Tibial artery (tissue), 4 donors: ENCODE measurements at regions not wholly inside any gene's neighbourhood (a gene's known extent, or its start where the extent isn't known, plus 50 kb on each side); places are given as distances from the start of the nearest gene placed in this dataset.

Experiments used
- DNase-seq, 2 donors: peaks; one replicate each; pipeline ENCODE4 v3.0.0-alpha.2; 2019
- H3K27ac ChIP-seq, 2 donors: fragments of 200-600 bp; sonication (generic) in 1 of 2; 1 replicate in 1 of 2; 2 replicates in 1 of 2; pipeline ENCODE4 v1.5.1; 2018 to 2019; ENCODE audit warnings: mild to moderate bottlenecking in 1 of 2
- H3K27me3 ChIP-seq, 2 donors: fragments of 200-600 bp; sonication (generic) in 1 of 2; one replicate each; pipeline versions ENCODE4 v1.5.1 to v1.6.0; 2016 to 2019
- H3K36me3 ChIP-seq, 3 donors: fragments of 200-600 bp; sonication (generic) in 2 of 3; one replicate each; pipeline ENCODE4 v1.5.1; 2016 to 2019; ENCODE audit warnings: mild to moderate bottlenecking in 2 of 3
- H3K4me1 ChIP-seq, 4 donors: fragments of 200-600 bp; sonication (generic) in 2 of 4; 1 replicate in 3 of 4; 2 replicates in 1 of 4; pipeline ENCODE4 v1.5.1; 2016 to 2019
- H3K4me3 ChIP-seq, 2 donors: fragments of 200-600 bp; sonication (generic) in 1 of 2; 1 replicate in 1 of 2; 2 replicates in 1 of 2; pipeline ENCODE4 v1.5.1; 2018 to 2019; ENCODE audit warnings: mild to moderate bottlenecking in 2 of 2
- H3K9me3 ChIP-seq, 3 donors: fragments of 200-600 bp; sonication (generic) in 1 of 3; one replicate each; pipeline ENCODE4 v1.5.1; 2016 to 2019
- intact Hi-C: fragments of 100-400 bp; cut with DNase I; formaldehyde crosslinking; loops from one replicate; pipeline ENCODE4 v1.15.0; 2023; ENCODE audit warnings: low total_unique reads
- TF ChIP-seq, protein P1 (sequence below), 2 experiments: fragments of 200-600 bp in 1 of 2; fragments of 450-650 bp in 1 of 2; IDR thresholded peaks; one replicate each; pipeline ENCODE4 v1.5.1; 2017 to 2019; ENCODE audit warnings: antibody characterized with exemption in 2 of 2, mild to moderate bottlenecking in 1 of 2, moderate library complexity in 1 of 2

GRCh38 chr6:22471746-22472145 lies 97.6 kb upstream of the HDGFL1 start:
- Histone ChIP-seq H3K4me1 (peaks cover 5 to 45% (median 18%) of the 10 kb centered on the region in 4 donors), H3K9me3 (no peaks in the 10 kb centered on the region), H3K4me3 (no peak overlapping the region), H3K27me3 (no peaks in the 10 kb centered on the region), H3K27ac (no peak overlapping the region), H3K36me3 (no peaks in the 10 kb centered on the region)
- DNase-seq, result no peak
- TF ChIP-seq, protein P1, sequence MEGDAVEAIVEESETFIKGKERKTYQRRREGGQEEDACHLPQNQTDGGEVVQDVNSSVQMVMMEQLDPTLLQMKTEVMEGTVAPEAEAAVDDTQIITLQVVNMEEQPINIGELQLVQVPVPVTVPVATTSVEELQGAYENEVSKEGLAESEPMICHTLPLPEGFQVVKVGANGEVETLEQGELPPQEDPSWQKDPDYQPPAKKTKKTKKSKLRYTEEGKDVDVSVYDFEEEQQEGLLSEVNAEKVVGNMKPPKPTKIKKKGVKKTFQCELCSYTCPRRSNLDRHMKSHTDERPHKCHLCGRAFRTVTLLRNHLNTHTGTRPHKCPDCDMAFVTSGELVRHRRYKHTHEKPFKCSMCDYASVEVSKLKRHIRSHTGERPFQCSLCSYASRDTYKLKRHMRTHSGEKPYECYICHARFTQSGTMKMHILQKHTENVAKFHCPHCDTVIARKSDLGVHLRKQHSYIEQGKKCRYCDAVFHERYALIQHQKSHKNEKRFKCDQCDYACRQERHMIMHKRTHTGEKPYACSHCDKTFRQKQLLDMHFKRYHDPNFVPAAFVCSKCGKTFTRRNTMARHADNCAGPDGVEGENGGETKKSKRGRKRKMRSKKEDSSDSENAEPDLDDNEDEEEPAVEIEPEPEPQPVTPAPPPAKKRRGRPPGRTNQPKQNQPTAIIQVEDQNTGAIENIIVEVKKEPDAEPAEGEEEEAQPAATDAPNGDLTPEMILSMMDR (IDR thresholded peaks at IDR 0.05), result no peak
- intact Hi-C loops, result no loop called here

- H3K27me3 ChIP-seq, result no peaks in the 10 kb centered on the region
- TF ChIP-seq, protein P1 (IDR thresholded peaks at IDR 0.05), result no peak
- no peak overlapping the region for H3K4me3 ChIP-seq
- intact Hi-C loops, result no loop called here
- H3K9me3 ChIP-seq, result no peaks in the 10 kb centered on the region
- DNase-seq, result no peak
- no peak overlapping the region for H3K27ac ChIP-seq
- H3K4me1 ChIP-seq, result peaks cover 5 to 35% (median 15%) of the 10 kb centered on the region in 4 donors
- no peaks in the 10 kb centered on the region for H3K36me3 ChIP-seq
Observed at GRCh38 chr6:22473991-22474682, 95.2 kb upstream of the HDGFL1 start.

DNA sequence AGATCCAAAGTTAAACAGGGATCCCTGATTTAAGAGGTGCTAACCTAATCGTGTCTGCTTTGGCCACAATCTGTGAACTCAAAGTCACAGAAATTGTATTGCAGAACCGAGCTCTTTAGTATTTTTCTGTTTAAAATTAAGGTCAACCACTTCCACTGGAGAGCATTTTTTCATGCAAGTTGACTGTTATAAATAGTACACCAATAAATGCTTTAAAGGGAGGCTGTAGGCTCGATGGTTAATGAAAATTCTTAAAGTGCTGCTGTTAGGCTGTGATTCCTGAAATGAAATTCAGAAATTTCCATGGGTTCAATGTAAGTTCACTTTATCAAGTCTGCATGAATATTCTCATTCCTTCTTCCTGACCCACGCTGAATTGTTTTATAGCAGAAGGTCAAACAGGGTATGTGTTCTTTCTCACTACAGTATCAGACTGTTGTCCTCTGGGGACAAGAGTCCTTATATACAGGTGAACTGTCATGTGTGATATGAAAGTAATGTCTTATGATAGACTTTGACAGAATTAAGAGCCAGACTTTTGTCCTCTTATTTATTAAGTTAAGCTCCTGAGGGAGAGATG lies 92.5 kb upstream of the HDGFL1 start:
- Histone ChIP-seq H3K4me1 (peaks cover 0 to 17% (median 2%) of the 10 kb centered on the region in 4 donors), H3K36me3 (no peaks in the 10 kb centered on the region), H3K4me3 (no peak overlapping the region), H3K27me3 (no peaks in the 10 kb centered on the region), H3K9me3 (no peaks in the 10 kb centered on the region), H3K27ac (no peak overlapping the region)
- no peak for DNase-seq
- TF ChIP-seq, protein P1 (IDR thresholded peaks at IDR 0.05), result no peak
- intact Hi-C loops, result no loop called here

DNA sequence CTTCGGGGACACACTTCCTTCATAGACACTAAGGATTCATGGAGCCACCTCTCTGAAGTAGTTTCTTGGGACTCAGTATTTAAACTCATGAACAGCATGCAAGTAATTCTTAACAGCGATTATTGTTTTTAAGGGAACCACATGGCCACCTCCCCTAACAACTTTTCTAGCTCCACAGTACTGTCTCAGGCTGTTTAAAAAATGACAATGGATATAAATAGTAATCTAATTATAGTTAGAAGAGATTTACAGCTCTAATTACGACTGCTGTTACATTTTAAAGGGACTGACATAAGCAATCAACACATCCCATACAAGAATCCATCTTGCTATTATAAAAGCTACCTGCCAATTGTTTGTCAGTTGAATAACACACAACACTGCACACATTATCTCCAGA lies 72.1 kb upstream of the HDGFL1 start:
- no peak overlapping the region for H3K4me3 ChIP-seq
- no peaks in the 10 kb centered on the region for H3K27me3 ChIP-seq
- intact Hi-C loops, result no loop called here

GRCh38 chr6:22499815-22500214 lies 69.6 kb upstream of the HDGFL1 start:
- no peaks in the 10 kb centered on the region for H3K36me3 ChIP-seq
- H3K9me3 ChIP-seq, result no peaks in the 10 kb centered on the region
- TF ChIP-seq, protein P1 (IDR thresholded peaks at IDR 0.05), result no peak
- intact Hi-C loops, result no loop called here
- H3K27me3 ChIP-seq, result no peaks in the 10 kb centered on the region
- peaks cover 0 to 5% (median 0%) of the 10 kb centered on the region in 4 donors for H3K4me1 ChIP-seq
- H3K27ac ChIP-seq, result no peak overlapping the region
- DNase-seq, result no peak
- no peak overlapping the region for H3K4me3 ChIP-seq

More for the DNA sequence above, 72.1 kb upstream of the HDGFL1 start:
- Histone ChIP-seq H3K27ac (no peak overlapping the region), H3K9me3 (no peaks in the 10 kb centered on the region), H3K36me3 (no peaks in the 10 kb centered on the region), H3K4me1 (peaks cover 0 to 5% (median 0%) of the 10 kb centered on the region in 4 donors)
- no peak for DNase-seq
- TF ChIP-seq, protein P1 (IDR thresholded peaks at IDR 0.05), result no peak
